NCI-H526 (cell line): ENCODE measurements at regions not wholly inside any gene's neighbourhood (a gene's known extent, or its start where the extent isn't known, plus 50 kb on each side); places are given as distances from the start of the nearest gene placed in this dataset.

Experiments used
- DNase-seq, 2 experiments: peaks; one replicate each; lab custom pipeline; 2025; lab: John Stamatoyannopoulos, UW

DNA sequence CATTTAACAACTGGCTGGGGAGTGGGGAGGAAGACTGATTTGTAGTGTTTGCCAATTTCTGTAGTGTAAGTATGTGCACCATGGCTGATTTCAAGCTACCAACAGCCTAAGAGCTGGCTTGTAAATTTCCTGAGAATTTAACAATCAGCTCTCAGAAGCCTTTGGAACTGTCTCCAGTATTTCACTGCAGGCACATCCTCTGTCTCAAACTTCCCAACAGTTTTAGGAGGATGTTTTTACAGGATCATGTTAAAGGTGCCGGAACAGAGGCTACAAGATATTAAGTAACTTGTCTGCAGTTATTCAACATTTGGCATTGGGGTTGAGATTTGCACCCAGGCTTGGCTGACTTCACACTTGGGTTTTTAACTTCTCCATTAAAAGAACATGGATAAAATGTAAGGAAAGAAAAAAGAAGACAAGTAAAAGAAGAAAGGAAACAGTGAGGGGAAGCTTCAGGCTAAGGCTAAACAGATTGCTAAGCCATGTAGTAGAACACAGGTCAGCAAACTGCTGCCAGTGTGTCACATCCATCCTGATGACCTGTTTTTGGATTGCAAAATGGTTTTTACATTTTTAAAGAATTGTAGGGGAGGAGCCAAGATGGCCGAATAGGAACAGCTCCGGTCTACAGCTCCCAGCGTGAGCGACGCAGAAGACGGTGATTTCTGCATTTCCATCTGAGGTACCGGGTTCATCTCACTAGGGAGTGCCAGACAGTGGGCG lies 204.8 kb upstream of the SESN3 start:
- no peak for DNase-seq

DNA sequence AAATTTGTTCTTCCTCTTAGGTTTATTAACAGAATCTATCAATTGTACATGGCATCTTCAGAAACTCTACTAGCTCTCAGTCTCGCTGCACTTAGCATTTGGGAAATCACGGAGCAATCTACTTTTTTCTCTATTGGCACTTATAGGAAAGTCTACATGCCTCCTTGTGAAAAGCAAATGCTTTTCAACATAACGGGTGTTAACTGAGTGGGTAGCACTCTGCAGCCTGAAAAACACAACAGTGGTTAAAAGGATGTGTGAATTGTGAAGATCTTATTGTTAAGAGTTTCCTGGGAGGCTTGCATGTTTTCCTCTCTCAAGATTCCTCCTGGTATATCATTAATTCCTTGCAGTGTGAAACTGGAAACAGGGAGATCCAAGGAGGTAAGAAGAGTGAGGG lies 204.2 kb upstream of the SESN3 start:
- peak in 1 of 2 experiments; percentile 8 for DNase-seq

DNA sequence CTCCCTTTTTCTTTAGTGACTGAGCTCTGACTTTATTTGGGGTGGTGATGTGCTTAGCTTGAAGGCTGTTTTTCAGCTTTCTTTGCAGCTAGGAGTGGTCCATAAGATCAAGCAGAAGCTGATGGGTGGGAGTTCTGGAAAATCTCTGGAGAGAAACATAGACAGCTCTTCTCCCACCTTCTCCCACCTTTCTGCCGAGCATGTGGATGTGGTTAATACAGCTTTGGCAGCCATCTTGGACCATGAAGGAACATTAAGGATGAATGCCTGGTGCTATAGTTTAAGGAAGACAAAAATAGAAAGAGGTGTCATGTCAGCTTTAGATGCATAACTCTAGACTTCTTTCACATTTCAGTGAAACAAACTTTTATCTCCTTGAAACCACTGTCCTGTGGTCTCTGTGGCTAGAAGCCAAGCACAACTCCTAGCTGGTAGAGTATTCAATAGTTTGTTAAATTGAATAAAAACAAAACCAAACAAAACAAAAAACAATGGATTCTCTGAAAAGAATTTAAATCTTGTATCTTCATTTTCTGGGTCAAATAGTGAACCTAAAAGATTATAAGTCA lies 203.6 kb upstream of the SESN3 start:
- no peak for DNase-seq

DNA sequence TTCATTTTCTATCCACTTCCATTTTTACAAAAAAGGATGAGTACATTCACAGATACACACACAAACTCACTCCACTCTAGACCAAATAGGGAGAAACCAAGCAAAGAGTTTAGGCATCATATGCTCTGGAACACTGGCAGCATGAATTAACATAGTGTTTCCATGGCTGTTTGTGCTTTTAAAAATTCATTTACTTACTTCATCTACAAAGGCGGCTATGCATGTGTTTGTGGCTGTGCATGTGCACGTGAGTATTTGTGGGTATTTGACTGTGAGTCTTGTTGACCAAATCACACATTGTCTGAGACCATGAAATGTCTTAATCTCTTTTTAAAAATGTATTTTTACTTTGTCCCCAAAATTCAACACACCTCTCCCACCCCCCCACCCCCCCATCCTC lies 203.0 kb upstream of the SESN3 start:
- DNase-seq = no peak

DNA sequence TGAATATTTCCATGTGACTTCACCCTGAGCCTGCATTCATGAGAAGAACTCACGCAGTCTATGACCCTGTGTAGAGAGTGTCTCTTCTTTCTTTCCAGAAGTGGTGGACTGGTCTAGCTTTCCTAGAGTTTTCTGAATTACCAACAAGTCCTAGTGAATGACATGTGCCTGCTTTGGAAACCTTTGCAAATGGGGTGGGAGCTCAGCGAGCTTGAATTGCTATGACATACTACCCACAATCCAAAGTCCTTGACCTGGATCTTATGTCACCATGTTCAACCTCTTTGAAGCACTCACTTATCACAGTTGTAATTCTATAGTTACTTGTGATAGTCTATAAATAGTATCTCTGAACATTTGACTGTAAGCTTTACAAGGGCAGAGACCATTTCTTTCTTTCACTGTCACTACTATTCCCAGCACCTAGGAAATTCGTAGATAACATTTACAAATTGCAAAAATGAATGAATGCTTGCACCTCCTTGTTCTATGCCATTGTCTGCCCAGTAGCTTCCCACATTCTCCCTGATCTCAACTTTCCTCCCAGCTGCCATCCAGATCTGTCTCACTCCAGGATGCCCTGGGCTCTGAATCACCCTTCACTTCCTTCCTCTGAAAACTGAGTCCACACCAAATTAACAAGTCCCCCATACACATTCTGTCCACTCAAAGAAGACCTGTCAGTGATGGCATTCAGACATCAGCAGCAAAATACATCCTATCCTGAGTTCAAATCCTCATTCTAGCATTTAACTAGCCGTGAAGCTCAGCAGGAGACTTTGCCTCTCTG lies 201.9 kb upstream of the SESN3 start:
- DNase-seq = no peak

DNA sequence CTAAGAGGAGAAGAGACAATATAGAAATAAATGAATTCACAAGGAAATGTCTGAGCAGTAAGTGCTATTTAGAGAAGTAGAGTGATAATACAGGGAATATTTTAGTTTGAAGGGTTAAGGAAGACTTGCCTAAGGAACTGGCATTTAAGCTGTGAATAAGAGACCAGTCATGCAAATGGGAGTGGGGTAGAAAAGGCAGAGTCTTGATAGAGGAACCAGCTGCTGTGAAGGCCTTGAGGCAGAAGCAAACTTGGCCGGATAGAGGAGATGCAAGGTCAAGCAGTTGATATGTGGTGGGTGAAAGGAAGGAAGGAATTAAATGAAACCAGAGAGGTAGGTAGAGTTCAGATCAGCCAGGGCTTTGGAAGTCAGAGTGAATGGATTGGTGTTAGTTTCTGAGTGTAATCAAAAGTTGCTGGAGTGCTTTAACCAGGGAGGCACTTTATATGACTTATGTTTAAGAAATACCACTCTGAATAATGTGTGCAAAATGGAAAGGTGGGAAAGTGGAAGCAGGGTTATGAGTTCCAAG lies 198.4 kb upstream of the SESN3 start:
- DNase-seq = no peak

DNA sequence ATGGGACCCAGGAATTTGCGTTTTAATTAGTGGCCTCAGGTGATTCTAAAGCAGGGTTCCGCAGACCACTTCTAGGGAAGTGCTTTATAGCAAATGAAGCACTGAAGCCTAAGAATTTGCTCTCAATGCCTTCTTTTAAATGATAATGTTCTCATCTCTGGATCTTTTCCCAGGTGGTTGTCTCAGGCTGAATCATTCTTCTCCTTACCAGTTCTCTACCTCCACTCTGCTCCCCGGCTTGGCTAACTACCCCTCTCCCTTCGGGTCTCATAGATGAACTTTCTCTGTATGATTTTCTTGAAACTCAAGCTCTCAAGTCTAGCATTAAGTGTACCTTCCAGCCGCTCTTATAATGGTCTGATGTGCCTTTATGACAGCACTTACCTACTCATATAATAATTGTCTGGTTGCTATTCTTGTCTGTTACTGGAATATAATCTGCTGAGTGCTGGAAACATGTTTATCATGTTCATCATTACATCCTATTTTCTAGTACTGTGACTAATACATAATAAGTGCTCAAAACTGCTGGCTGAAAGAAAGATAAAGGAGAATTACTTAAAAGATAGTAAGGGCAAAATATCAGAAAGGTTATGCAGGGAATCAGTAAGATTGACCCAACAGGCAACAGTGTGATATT lies 195.9 kb upstream of the SESN3 start:
- DNase-seq = no peak

DNA sequence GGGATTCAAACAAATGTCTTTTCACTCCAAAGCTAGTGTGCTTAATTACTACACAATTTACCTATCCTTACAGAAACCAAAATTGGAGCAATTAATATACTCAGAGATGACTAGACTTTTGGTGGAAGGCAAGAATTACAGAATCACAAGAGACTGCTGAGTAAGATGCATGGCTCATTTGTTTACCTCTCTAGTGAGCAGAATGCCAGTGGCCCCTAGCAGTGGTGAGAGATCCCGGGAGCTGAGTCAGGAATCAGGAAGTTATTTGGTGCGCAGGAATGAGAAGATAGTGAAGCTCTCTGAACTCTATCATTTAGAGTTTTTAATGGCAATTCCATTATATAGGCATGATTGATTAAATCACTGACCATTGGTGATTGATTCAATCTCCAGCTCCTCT lies 188.9 kb upstream of the SESN3 start:
- DNase-seq = no peak

DNA sequence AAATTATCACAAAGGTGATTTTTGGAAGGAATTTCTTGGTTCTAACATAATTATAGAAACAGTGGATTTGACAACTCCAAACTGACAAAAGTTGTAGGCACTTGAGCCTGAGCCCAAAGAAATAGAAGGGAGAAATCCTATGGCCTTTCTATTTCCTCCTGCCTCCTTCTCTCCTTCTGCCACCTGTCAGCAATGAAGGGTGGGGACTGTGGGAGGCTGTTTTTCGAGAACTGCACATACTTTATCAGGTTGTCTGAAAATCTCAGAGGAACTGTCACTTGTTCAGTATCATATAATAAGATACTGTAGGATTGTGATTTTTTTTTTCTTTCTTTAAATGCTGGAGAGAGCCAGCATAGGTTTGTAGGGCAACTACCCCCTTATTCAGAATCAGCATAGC lies 187.9 kb upstream of the SESN3 start:
- DNase-seq = no peak

DNA sequence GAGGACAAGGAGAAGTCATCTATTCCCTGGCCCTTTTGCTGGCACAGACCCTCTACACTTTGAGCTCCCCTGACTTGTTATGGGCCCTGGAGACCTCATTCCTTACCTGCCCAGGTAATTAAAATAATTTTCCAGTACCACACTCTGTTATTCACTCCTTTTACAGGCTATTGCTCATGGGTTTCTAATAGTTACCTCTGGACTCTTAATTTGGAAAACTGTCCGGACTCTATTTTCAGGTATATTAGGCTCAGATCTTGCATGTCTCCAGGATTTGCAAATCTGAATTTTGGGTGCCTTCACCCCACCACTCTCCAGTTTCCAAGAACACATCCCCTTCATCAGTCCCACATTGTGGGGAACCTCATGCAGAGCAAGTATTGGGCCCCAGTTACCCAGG lies 186.8 kb upstream of the SESN3 start:
- DNase-seq = no peak

DNA sequence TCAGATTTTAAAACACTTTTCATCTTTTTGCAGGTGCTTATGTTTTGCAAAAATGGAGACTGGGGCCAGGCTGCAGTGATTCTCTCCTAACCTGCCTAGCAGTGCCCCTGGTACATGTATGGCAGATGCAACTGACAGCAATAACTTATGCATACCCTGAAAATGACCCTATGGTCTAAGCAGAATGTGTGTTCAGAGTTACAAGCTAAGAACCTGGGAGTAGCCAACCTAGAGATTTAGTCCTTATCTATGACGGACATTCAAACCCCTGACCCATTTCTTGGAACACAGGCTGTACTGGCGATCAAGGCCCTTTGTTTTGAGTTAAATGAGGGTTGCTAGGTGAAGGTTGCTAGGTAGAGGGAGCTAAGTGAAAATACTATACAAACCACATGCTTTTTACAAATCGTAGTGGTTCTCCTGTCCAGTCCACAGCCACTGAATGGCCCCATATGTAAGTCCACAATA lies 184.9 kb upstream of the SESN3 start:
- DNase-seq = no peak

DNA sequence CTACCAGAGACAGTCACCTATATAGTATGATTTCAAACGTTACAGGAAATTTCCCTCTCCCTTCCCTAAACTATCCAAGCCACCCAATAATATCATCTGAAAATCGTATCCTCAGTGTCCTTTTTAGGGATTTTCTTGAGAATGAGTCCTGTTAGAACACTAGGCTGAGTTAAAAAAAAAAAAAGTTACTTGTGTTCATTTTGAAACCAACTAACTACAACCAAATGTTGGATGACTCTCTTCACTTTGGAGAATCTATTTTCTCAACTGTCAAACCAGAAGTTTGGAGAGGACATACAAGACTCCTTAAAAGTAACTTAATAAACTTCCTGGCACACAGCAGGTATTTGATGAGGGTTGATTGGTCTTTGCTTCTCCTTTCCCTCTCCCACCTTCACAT lies 183.2 kb upstream of the SESN3 start:
- no peak for DNase-seq

DNA sequence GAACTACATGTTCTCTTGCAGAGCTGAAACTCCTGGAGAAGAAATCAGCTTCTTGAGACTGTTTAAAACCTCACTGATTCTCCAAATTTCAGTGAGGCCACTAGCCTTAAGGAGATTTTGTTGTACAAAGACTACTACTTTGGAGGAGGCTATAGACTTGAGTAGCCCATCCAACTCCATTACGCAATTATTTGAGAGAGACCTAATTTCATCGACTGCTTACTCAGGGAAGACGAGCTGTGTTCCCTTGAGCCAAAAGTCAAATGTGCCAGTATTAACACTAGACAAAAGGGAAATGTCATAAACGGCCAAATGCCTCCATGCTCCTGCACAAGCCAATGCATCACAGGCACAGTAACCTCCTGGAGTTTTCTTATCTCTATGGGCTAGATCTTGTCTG lies 182.8 kb upstream of the SESN3 start:
- no peak for DNase-seq

DNA sequence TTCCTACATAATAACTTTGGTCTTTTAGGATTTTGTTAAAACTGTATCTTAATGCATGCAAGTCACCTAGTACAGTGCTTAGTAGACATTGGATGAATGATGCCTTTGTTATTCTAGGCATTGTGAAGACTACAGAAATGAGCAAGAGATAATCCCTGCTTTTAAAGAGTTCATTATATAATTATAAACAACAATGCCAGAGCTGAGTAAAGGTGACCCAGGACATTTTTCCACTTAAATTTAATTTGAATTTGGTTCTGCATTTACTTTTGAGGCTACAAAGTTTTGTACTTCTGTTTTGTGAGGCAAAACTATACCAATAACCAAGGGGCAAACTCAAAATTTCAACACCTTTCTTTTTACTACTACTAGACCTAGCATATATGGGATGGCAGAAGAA lies 182.0 kb upstream of the SESN3 start:
- no peak for DNase-seq

DNA sequence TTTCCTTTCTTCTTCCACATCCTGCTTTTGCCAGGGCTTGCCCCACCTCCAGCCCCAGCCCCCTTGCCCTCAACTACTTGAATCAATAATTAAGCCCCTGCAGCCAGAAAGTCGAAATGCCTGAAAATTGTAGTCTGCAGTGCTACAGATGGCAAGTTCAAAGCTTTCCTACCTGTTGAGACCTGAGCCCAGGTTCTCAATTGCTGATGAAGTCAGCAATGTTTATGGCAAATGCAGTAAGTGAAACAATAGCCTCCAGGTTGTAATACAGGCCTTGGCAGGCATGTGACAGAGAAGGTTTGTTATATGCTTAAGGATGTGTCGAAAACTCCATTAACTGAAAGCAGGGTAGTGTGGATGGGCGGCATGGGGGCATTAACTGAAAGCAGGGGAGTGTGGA lies 181.1 kb upstream of the SESN3 start:
- no peak for DNase-seq

DNA sequence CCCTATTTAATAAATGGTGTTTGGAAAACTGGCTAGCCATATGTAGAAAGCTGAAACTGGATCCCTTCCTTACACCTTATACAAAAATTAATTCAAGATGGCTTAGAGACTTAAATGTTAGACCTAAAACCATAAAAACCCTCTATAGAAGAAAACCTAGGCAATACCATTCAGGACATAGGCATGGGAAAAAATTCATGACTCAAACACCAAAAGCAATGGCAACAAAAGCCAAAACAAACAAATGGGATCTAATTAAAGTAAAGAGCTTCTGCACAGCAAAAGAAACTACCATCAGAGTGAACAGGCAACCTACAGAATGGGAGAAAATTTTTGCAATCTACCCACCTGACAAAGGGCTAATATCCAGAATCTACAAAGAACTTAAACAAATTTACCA lies 179.7 kb upstream of the SESN3 start:
- peak in 1 of 2 experiments; percentile 39 for DNase-seq

DNA sequence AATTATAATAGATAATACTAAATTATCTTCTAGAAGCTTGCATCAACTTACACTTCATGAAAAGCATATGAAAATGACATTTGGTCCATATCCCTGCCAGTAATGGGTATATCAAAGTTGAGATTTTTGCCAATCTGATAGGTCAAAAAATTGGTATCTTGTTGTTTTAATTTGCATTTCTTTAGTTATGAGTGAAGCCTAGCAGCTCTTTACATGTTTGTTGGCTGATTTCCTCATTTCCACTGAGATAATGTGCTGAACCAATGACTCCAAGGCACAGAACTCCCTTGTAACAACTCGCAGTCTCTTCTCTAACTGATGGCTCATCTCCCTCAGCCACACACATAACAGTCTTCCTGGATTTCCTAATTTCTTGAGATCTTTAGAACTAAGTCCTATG lies 175.3 kb upstream of the SESN3 start:
- no peak for DNase-seq

DNA sequence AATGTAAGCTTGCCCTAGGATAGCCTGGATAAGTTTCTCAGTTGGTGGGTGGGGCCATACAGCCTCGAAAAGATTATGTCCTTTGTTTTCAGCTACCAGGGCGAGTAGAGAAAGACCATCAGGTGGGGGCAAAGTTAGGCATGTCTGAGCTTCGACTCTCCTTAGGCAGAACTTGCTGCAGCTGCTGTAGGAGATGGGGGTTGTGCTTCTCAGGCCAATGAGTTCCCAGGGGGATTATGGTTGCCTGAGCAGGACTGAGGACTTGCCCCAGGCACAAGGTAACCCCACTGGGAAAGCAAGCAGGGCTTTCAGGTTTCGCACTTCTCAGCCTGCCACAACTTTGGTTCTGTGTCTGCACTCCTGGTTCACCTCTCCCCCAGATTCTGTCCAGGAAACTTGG lies 173.4 kb upstream of the SESN3 start:
- DNase-seq = peak; percentile 7 to 38

DNA sequence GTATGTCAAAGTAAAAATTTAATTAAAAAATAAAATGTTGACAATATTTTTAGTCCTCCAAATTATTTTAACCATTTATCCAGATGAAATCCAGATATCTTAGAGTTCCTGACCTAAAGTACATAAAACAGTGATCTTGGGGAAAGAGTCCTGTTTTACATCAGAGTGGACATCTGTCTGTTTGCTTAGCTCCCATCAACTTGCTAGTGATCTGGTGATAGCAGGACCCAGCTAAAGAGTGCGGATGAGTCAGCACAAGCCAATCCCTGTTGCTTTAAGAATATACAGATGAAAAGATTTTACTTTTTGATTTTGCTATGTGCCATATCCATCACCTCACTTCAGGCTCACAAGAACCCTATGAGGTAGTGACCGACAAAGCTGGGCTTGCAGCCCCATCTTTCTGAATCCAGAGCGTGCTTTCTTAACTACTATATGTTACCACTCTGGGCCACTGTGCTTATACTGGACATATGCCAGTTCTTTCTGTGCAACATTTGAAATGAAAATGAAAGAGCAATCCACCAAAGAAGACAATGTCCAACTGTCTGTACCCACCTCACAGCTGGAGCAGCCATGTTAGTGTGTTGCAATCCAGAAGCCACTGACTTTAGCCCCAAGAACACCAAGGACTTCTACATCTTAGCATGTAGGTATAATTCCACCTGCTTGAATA lies 167.6 kb upstream of the SESN3 start:
- DNase-seq = no peak

DNA sequence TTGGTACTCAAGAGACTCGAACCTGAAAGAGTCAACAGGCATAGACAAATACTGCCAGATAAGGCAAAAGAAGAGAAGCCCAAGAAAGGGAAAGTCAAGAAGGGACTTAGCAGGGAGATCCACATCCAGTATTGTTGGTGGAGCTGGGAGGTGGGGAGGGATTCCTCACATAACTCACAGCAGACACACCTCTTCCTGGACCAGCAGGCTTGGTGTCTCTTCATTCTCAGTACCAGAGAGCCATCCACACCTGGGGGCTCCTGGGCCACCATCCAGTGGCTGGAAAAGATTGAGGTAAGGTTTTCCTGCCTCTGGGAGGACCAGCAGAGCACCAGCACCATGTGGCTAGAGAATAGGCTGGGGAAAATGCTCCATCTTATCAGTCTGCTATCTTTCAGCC lies 161.6 kb upstream of the SESN3 start:
- DNase-seq = no peak

DNA sequence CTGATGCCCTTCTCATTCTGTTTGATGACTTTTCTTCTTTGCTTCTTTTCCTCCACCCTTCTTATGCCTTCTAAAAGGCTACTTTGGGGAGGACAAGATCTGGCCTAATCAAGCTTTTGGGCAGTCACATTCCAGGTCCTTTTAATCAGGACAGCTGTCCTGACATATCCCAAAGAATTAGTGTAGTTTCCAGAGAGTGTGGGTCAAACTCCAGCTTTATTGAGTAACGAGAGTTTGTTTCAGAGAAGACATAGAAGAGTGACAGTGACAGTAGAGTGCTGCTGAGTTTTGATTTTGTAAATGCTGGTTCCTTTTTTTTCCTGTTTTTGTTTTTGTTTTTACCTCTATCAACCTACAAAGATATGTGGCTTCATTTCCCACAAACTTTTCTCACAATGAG lies 158.4 kb upstream of the SESN3 start:
- DNase-seq = no peak

DNA sequence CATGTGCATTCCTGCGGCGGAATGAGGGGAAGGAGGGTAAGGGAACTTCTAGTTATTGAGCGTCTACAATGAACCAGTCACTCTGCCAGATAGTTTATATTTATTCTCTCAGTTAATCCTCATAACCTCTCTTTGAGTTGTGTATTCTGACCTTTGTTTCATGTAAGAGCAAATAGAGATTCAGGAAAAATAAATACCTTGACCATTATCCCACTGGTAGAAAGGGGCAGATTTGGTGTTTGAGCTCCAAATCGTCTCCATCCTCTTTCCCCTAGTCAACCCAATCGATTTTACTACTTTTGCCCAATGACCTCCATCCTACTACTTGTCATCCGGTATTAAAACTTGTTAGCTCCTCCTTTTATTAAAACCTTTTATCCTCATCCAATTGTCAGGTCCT lies 157.1 kb upstream of the SESN3 start:
- DNase-seq = no peak
